Loucy (cell line): ENCODE measurements at regions not wholly inside any gene's neighbourhood (a gene's known extent, or its start where the extent isn't known, plus 50 kb on each side); places are given as distances from the start of the nearest gene placed in this dataset.

ENCODE experiments used
- H2AFZ ChIP-seq: fragments of 200-600 bp; sonication (generic); 2 replicates; pipeline ENCODE4 v1.6.0; 2016; ENCODE audit warnings: antibody characterized with exemption, mild to moderate bottlenecking, low read length, moderate library complexity
- H3F3A ChIP-seq: fragments of 200-600 bp; 2 replicates; pipeline ENCODE4 v1.6.0; 2016; ENCODE audit warnings: antibody characterized with exemption, low read depth, mild to moderate bottlenecking
- H3K27me3 ChIP-seq: fragments of 200-600 bp; sonication (generic); 2 replicates; pipeline ENCODE4 v1.6.1; 2014; ENCODE audit warnings: low read length, mild to moderate bottlenecking; ENCODE audit not compliant: insufficient read depth, poor library complexity, severe bottlenecking
- H3K36me3 ChIP-seq: fragments of 200-600 bp; sonication (generic); 2 replicates; pipeline ENCODE4 v1.6.1; 2016; ENCODE audit warnings: low read length; ENCODE audit not compliant: insufficient read depth
- H3K4me1 ChIP-seq: fragments of 200-600 bp; sonication (generic); 2 replicates; pipeline ENCODE4 v1.5.1; 2014; ENCODE audit warnings: low read length, mild to moderate bottlenecking; ENCODE audit not compliant: insufficient read depth, poor library complexity, severe bottlenecking
- H3K4me2 ChIP-seq: fragments of 200-600 bp; sonication (generic); 2 replicates; pipeline ENCODE4 v1.6.0; 2014; ENCODE audit warnings: antibody characterized with exemption, low read length, low read depth, mild to moderate bottlenecking; ENCODE audit not compliant: poor library complexity, severe bottlenecking
- H3K4me3 ChIP-seq: fragments of 200-600 bp; sonication (generic); 2 replicates; pipeline ENCODE4 v1.5.1; 2014; ENCODE audit warnings: low read length, mild to moderate bottlenecking, mixed read lengths; ENCODE audit not compliant: poor library complexity, severe bottlenecking
- H3K79me2 ChIP-seq: fragments of 200-600 bp; sonication (generic); 2 replicates; pipeline ENCODE4 v1.6.1; 2014; ENCODE audit warnings: low read length; ENCODE audit not compliant: insufficient read depth
- H3K9ac ChIP-seq: fragments of 200-600 bp; sonication (generic); 2 replicates; pipeline ENCODE4 v1.6.0; 2014; ENCODE audit warnings: mild to moderate bottlenecking, low read depth, low read length, moderate library complexity; ENCODE audit not compliant: poor library complexity, severe bottlenecking
- H3K9me2 ChIP-seq: fragments of 200-600 bp; sonication (generic); replicated peaks from 2 replicates; pipeline ENCODE4 v1.6.1; 2016; ENCODE audit warnings: low read depth, low read length, mixed read lengths
- H3K9me3 ChIP-seq: fragments of 200-600 bp; sonication (generic); 2 replicates; pipeline ENCODE4 v1.6.1; 2014; ENCODE audit warnings: mild to moderate bottlenecking, antibody characterized with exemption, low read length, low read depth; ENCODE audit not compliant: insufficient read depth
- H4K20me1 ChIP-seq: fragments of 200-600 bp; sonication (generic); 2 replicates; pipeline ENCODE4 v1.6.0; 2014; ENCODE audit warnings: antibody characterized with exemption, low read length, mild to moderate bottlenecking; ENCODE audit not compliant: insufficient read depth, poor library complexity, severe bottlenecking
- EZH2phosphoT487 ChIP-seq: fragments of 200-600 bp; IDR thresholded peaks from 2 replicates; pipeline ENCODE4 v1.6.1; 2018; ENCODE audit warnings: antibody characterized with exemption, mild to moderate bottlenecking, moderate library complexity, borderline replicate concordance
- TF ChIP-seq, protein P1 (sequence below): fragments of 200-600 bp; sonication (generic); conservative IDR thresholded peaks from 2 replicates; pipeline ENCODE4 v1.5.1; 2014; ENCODE audit warnings: mild to moderate bottlenecking, antibody characterized with exemption, low read length

DNA sequence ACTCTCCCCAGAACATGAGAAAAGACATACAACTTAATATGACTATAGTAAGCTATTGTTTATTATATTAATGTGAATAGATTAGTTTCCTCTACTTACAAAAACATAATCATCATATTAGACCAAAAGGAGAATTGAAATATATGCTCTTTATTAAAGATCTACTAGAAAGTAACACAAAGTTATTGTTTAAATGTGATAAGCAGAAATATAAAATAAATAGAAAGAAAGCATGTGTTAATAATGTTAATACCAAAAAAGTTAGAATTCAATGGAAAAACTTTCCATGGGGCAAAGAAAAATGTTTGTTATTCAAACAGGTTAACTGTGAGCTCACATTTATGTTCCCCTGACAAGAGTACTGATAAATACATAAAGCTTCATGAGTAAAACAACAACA, 421.4 kb upstream of the UBE2E3 start:
- Histone ChIP-seq H3F3A (no peaks in the 10 kb centered on the region), H3K79me2 (no peaks in the 10 kb centered on the region), H3K9me3 (no peaks in the 10 kb centered on the region), H2AFZ (no peak overlapping the region), H3K4me1 (peaks cover 5% of the 10 kb centered on the region), H3K9me2 (no peaks in the 10 kb centered on the region), H3K36me3 (no peaks in the 10 kb centered on the region), H3K4me3 (no peak overlapping the region), H3K27me3 (no peaks in the 10 kb centered on the region), H4K20me1 (no peaks in the 10 kb centered on the region), H3K4me2 (no peak overlapping the region), H3K9ac (no peak overlapping the region)
- TF ChIP-seq, protein P1, sequence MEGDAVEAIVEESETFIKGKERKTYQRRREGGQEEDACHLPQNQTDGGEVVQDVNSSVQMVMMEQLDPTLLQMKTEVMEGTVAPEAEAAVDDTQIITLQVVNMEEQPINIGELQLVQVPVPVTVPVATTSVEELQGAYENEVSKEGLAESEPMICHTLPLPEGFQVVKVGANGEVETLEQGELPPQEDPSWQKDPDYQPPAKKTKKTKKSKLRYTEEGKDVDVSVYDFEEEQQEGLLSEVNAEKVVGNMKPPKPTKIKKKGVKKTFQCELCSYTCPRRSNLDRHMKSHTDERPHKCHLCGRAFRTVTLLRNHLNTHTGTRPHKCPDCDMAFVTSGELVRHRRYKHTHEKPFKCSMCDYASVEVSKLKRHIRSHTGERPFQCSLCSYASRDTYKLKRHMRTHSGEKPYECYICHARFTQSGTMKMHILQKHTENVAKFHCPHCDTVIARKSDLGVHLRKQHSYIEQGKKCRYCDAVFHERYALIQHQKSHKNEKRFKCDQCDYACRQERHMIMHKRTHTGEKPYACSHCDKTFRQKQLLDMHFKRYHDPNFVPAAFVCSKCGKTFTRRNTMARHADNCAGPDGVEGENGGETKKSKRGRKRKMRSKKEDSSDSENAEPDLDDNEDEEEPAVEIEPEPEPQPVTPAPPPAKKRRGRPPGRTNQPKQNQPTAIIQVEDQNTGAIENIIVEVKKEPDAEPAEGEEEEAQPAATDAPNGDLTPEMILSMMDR = no peak
- no peak for TF ChIP-seq EZH2phosphoT487

GRCh38 chr2:180555391-180555965, 424.9 kb upstream of the UBE2E3 start:
- H3K9me2 ChIP-seq = no peaks in the 10 kb centered on the region
- no peaks in the 10 kb centered on the region for H3K4me1 ChIP-seq
- no peaks in the 10 kb centered on the region for H4K20me1 ChIP-seq
- no peak overlapping the region for H3K4me2 ChIP-seq
- no peaks in the 10 kb centered on the region for H3F3A ChIP-seq
- H3K36me3 ChIP-seq = no peaks in the 10 kb centered on the region
- H2AFZ ChIP-seq = no peak overlapping the region
- H3K4me3 ChIP-seq = no peak overlapping the region
- H3K9ac ChIP-seq = no peak overlapping the region
- H3K27me3 ChIP-seq = no peaks in the 10 kb centered on the region
- TF ChIP-seq, protein P1 = no peak
- TF ChIP-seq EZH2phosphoT487 = no peak
- H3K9me3 ChIP-seq = no peaks in the 10 kb centered on the region
- H3K79me2 ChIP-seq = no peaks in the 10 kb centered on the region

GRCh38 chr2:180554330-180554729, 426.1 kb upstream of the UBE2E3 start:
- no peak overlapping the region for H3K9ac ChIP-seq
- no peaks in the 10 kb centered on the region for H3K9me3 ChIP-seq
- TF ChIP-seq, protein P1 = no peak
- TF ChIP-seq EZH2phosphoT487 = no peak
- no peaks in the 10 kb centered on the region for H3F3A ChIP-seq
- H3K4me1 ChIP-seq = no peaks in the 10 kb centered on the region
- H3K36me3 ChIP-seq = no peaks in the 10 kb centered on the region
- no peaks in the 10 kb centered on the region for H4K20me1 ChIP-seq
- H3K4me3 ChIP-seq = no peak overlapping the region
- H3K27me3 ChIP-seq = no peaks in the 10 kb centered on the region
- H3K4me2 ChIP-seq = no peak overlapping the region
- no peaks in the 10 kb centered on the region for H3K79me2 ChIP-seq
- no peak overlapping the region for H2AFZ ChIP-seq
- H3K9me2 ChIP-seq = no peaks in the 10 kb centered on the region
